ENCODE measurements at regions not wholly inside any gene's neighbourhood (a gene's known extent, or its start where the extent isn't known, plus 50 kb on each side); places are given as distances from the start of the nearest gene placed in this dataset.

DNA sequence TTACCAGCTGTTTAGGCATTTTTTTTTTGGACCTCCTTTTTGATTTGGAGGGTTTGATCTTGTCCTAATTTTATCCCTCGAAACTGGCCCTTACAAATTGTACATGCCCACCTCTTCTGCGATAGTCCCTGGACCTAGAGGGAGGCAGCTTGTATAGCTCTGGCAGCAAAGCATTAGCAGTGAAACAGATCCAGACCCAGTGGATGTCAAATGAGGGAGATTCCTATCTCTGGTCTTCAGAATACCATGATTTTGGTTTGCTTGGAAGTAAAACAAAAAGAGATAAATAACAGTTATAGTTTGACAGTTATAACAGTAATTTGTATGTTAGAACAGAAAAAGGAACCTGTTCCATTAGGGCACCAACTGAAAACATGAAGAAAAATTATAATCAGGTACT, 123.6 kb downstream of the MIS18A start:
- Histone ChIP-seq H3K4me1 (ENCODE audit: control insufficient read depth, insufficient read depth, low read length) (no peaks in the 10 kb centered on the region), H2AFZ (ENCODE audit: control insufficient read depth, low read depth, low read length) (no peak overlapping the region), H3K9me3 (replicated peaks; ENCODE audit: control insufficient read depth, insufficient read depth, low read length) (no peaks in the 10 kb centered on the region), H3K4me3 (no peak overlapping the region), H3K36me3 (ENCODE audit: control insufficient read depth in 2 of 2, insufficient read depth in 2 of 2, low read length in 1 of 2) (no peaks in the 10 kb centered on the region), H3K79me2 (ENCODE audit: control insufficient read depth, insufficient read depth, low read length) (no peaks in the 10 kb centered on the region), H3K27me3 (replicated peaks in 1 of 2; ENCODE audit: control insufficient read depth in 2 of 2, insufficient read depth in 2 of 2, low read length in 1 of 2) (no peaks in the 10 kb centered on the region), H3K9ac (ENCODE audit: control insufficient read depth, insufficient read depth, low read length) (no peak overlapping the region), H3K4me2 (ENCODE audit: control insufficient read depth, insufficient read depth) (no peak overlapping the region), H4K20me1 (ENCODE audit: control insufficient read depth, insufficient read depth) (no peaks in the 10 kb centered on the region), H3K27ac (ENCODE audit: control insufficient read depth, insufficient read depth) (no peak overlapping the region)
- FAIRE-seq (no peak), ATAC-seq (no peak), DNase-seq (ENCODE audit: low read depth, low spot score) (no peak)
- intact Hi-C loops (cut with micrococcal nuclease; ENCODE audit: unreplicated experiment): no loop called here
- in situ Hi-C loops (cut with MboI): no loop called here
- ChIA-PET CTCF (no interaction called here), RAD21 (ENCODE audit: unreplicated experiment) (no interaction called here), POLR2A (no interaction called here), SMC1A (ENCODE audit: uncharacterized antibody, unreplicated experiment) (no interaction called here)
- TF ChIP-seq YY1 (IDR thresholded peaks at IDR 0.05; ENCODE audit: low read depth, low read length) (no peak), GABPA (IDR thresholded peaks at IDR 0.05; ENCODE audit: low read depth) (no peak), PML (IDR thresholded peaks at IDR 0.05; ENCODE audit: low read length) (no peak), IRF4 (IDR thresholded peaks at IDR 0.05; ENCODE audit: low read depth, low read length) (no peak), SIN3A (IDR thresholded peaks at IDR 0.05; ENCODE audit: low read depth, low read length) (no peak), FOXK2 (IDR thresholded peaks at IDR 0.05) (no peak), CBFB (IDR thresholded peaks at IDR 0.05; ENCODE audit: low read depth) (no peak), EP300 (IDR thresholded peaks at IDR 0.05; ENCODE audit: borderline replicate concordance in 1 of 2, control insufficient read depth in 1 of 2, low read depth in 2 of 2, low read length in 2 of 2) (no peak), TBL1XR1 (IDR thresholded peaks at IDR 0.05; ENCODE audit: low read depth, low read length) (no peak), RCOR1 (conservative IDR thresholded peaks at IDR 0.05; ENCODE audit: low read depth, low read length) (no peak), STAT1 (conservative IDR thresholded peaks at IDR 0.05) (no peak), ZBED1 (IDR thresholded peaks at IDR 0.05; ENCODE audit: borderline replicate concordance) (no peak), NR2C1 (IDR thresholded peaks at IDR 0.05) (no peak), SUPT20H (IDR thresholded peaks at IDR 0.05; ENCODE audit: borderline replicate concordance, control insufficient read depth, low read depth, low read length) (no peak)
- TF ChIP-seq, protein P1, sequence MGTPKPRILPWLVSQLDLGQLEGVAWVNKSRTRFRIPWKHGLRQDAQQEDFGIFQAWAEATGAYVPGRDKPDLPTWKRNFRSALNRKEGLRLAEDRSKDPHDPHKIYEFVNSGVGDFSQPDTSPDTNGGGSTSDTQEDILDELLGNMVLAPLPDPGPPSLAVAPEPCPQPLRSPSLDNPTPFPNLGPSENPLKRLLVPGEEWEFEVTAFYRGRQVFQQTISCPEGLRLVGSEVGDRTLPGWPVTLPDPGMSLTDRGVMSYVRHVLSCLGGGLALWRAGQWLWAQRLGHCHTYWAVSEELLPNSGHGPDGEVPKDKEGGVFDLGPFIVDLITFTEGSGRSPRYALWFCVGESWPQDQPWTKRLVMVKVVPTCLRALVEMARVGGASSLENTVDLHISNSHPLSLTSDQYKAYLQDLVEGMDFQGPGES (IDR thresholded peaks at IDR 0.05): no peak
- TF ChIP-seq, protein P2, sequence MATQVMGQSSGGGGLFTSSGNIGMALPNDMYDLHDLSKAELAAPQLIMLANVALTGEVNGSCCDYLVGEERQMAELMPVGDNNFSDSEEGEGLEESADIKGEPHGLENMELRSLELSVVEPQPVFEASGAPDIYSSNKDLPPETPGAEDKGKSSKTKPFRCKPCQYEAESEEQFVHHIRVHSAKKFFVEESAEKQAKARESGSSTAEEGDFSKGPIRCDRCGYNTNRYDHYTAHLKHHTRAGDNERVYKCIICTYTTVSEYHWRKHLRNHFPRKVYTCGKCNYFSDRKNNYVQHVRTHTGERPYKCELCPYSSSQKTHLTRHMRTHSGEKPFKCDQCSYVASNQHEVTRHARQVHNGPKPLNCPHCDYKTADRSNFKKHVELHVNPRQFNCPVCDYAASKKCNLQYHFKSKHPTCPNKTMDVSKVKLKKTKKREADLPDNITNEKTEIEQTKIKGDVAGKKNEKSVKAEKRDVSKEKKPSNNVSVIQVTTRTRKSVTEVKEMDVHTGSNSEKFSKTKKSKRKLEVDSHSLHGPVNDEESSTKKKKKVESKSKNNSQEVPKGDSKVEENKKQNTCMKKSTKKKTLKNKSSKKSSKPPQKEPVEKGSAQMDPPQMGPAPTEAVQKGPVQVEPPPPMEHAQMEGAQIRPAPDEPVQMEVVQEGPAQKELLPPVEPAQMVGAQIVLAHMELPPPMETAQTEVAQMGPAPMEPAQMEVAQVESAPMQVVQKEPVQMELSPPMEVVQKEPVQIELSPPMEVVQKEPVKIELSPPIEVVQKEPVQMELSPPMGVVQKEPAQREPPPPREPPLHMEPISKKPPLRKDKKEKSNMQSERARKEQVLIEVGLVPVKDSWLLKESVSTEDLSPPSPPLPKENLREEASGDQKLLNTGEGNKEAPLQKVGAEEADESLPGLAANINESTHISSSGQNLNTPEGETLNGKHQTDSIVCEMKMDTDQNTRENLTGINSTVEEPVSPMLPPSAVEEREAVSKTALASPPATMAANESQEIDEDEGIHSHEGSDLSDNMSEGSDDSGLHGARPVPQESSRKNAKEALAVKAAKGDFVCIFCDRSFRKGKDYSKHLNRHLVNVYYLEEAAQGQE (IDR thresholded peaks at IDR 0.05; ENCODE audit: low read depth, low read length): no peak
- no TSS peak for BruUV-seq (replicated peaks)
- WGBS (ENCODE audit: insufficient coverage, insufficient replicate concordance, low lambda C conversion rate, missing lambda C conversion rate): 34% methylated on average over 2 of the region's 2 CpGs
